ENCODE measurements at regions not wholly inside any gene's neighbourhood (a gene's known extent, or its start where the extent isn't known, plus 50 kb on each side); places are given as distances from the start of the nearest gene placed in this dataset.

- no peak for ATAC-seq
- Mint-ChIP-seq H3K27me3 (no peaks in the 10 kb centered on the region), H3K36me3 (no peaks in the 10 kb centered on the region), H3K4me1 (no peaks in the 10 kb centered on the region), H3K9me3 (peaks cover 0 to 11% (median 5%) of the 10 kb centered on the region in 11 donors), H3K4me3 (no peak overlapping the region), H3K27ac (no peak overlapping the region)
- Histone ChIP-seq H3K9me3 (ENCODE audit: control insufficient read depth in 2 of 3, low read length in 3 of 3) (no peaks in the 10 kb centered on the region), H3K27me3 (ENCODE audit: control insufficient read depth in 2 of 2, insufficient read depth in 2 of 2, low read length in 2 of 2) (no peaks in the 10 kb centered on the region), H3K4me3 (ENCODE audit: low read length) (no peak overlapping the region), H3K4me1 (ENCODE audit: control insufficient read depth in 2 of 2, insufficient read depth in 2 of 2, low read length in 2 of 2) (no peaks in the 10 kb centered on the region), H3K27ac (ENCODE audit: low read depth, low read length) (no peak overlapping the region), H3K36me3 (ENCODE audit: control insufficient read depth in 2 of 3, insufficient read depth in 3 of 3, low read length in 3 of 3) (no peaks in the 10 kb centered on the region)
- intact Hi-C loops (cut with micrococcal nuclease): no loop called here
- ChIA-PET CTCF (no interaction called here), POLR2A (no interaction called here)
- DNase-seq: no peak
Observed at GRCh38 chr9:12930906-12931305, 156.1 kb downstream of the LURAP1L start.

- Mint-ChIP-seq H3K4me3 (no peak overlapping the region), H3K27ac (no peak overlapping the region), H3K27me3 (no peaks in the 10 kb centered on the region), H3K9me3 (peaks cover 0 to 14% (median 2%) of the 10 kb centered on the region in 11 donors), H3K36me3 (no peaks in the 10 kb centered on the region), H3K4me1 (no peaks in the 10 kb centered on the region)
- ChIA-PET POLR2A (no interaction called here), CTCF (no interaction called here)
- Histone ChIP-seq H3K27me3 (ENCODE audit: control insufficient read depth in 2 of 2, insufficient read depth in 2 of 2, low read length in 2 of 2) (no peaks in the 10 kb centered on the region), H3K36me3 (ENCODE audit: control insufficient read depth in 2 of 3, insufficient read depth in 3 of 3, low read length in 3 of 3) (no peaks in the 10 kb centered on the region), H3K27ac (ENCODE audit: low read depth, low read length) (no peak overlapping the region), H3K4me1 (ENCODE audit: control insufficient read depth in 2 of 2, insufficient read depth in 2 of 2, low read length in 2 of 2) (no peaks in the 10 kb centered on the region), H3K9me3 (ENCODE audit: control insufficient read depth in 2 of 3, low read length in 3 of 3) (no peaks in the 10 kb centered on the region), H3K4me3 (ENCODE audit: low read length) (no peak overlapping the region)
- no peak for ATAC-seq
- intact Hi-C loops (cut with micrococcal nuclease): no loop called here
- DNase-seq: no peak
Observed at GRCh38 chr9:12933957-12934356, 159.1 kb downstream of the LURAP1L start.

GRCh38 chr9:12934545-12935272 is 159.9 kb downstream of the LURAP1L start:
- Histone ChIP-seq H3K4me1 (ENCODE audit: control insufficient read depth in 2 of 2, insufficient read depth in 2 of 2, low read length in 2 of 2) (no peaks in the 10 kb centered on the region), H3K4me3 (ENCODE audit: low read length) (no peak overlapping the region), H3K9me3 (ENCODE audit: control insufficient read depth in 2 of 3, low read length in 3 of 3) (no peaks in the 10 kb centered on the region), H3K27ac (ENCODE audit: low read depth, low read length) (no peak overlapping the region), H3K36me3 (ENCODE audit: control insufficient read depth in 2 of 3, insufficient read depth in 3 of 3, low read length in 3 of 3) (no peaks in the 10 kb centered on the region), H3K27me3 (ENCODE audit: control insufficient read depth in 2 of 2, insufficient read depth in 2 of 2, low read length in 2 of 2) (no peaks in the 10 kb centered on the region)
- Mint-ChIP-seq H3K9me3 (peaks cover 0 to 14% (median 2%) of the 10 kb centered on the region in 11 donors), H3K36me3 (no peaks in the 10 kb centered on the region), H3K4me3 (no peak overlapping the region), H3K27ac (no peak overlapping the region), H3K27me3 (no peaks in the 10 kb centered on the region), H3K4me1 (no peaks in the 10 kb centered on the region)
- intact Hi-C loops (cut with micrococcal nuclease): no loop called here
- ATAC-seq (no peak), DNase-seq (no peak)
- ChIA-PET CTCF (no interaction called here), POLR2A (no interaction called here)

- no peaks in the 10 kb centered on the region for H3K27me3 ChIP-seq (ENCODE audit: control insufficient read depth in 2 of 2, insufficient read depth in 2 of 2, low read length in 2 of 2)
- H3K4me1 ChIP-seq (ENCODE audit: control insufficient read depth in 2 of 2, insufficient read depth in 2 of 2, low read length in 2 of 2): no peaks in the 10 kb centered on the region
- ChIA-PET POLR2A (no interaction called here), CTCF (no interaction called here)
- H3K4me3 ChIP-seq (ENCODE audit: low read length): no peak overlapping the region
- Mint-ChIP-seq H3K27ac (no peak overlapping the region), H3K4me1 (no peaks in the 10 kb centered on the region), H3K36me3 (no peaks in the 10 kb centered on the region), H3K4me3 (no peak overlapping the region), H3K27me3 (no peaks in the 10 kb centered on the region), H3K9me3 (peaks cover 0 to 14% (median 1%) of the 10 kb centered on the region in 11 donors)
- no peak for DNase-seq
- no peaks in the 10 kb centered on the region for H3K9me3 ChIP-seq (ENCODE audit: control insufficient read depth in 2 of 3, low read length in 3 of 3)
- intact Hi-C loops (cut with micrococcal nuclease): no loop called here
- no peak overlapping the region for H3K27ac ChIP-seq (ENCODE audit: low read depth, low read length)
- H3K36me3 ChIP-seq (ENCODE audit: control insufficient read depth in 2 of 3, insufficient read depth in 3 of 3, low read length in 3 of 3): no peaks in the 10 kb centered on the region
- ATAC-seq: no peak
Observed at GRCh38 chr9:12935714-12936113, 160.9 kb downstream of the LURAP1L start.

- H3K27me3 ChIP-seq (ENCODE audit: control insufficient read depth in 2 of 2, insufficient read depth in 2 of 2, low read length in 2 of 2): no peaks in the 10 kb centered on the region
- no peaks in the 10 kb centered on the region for H3K4me1 ChIP-seq (ENCODE audit: control insufficient read depth in 2 of 2, insufficient read depth in 2 of 2, low read length in 2 of 2)
- ChIA-PET CTCF (no interaction called here), POLR2A (no interaction called here)
- Mint-ChIP-seq H3K27ac (no peak overlapping the region), H3K36me3 (peaks cover 0 to 8% (median 0%) of the 10 kb centered on the region in 5 donors), H3K4me3 (no peak overlapping the region), H3K9me3 (peaks cover 4 to 32% (median 23%) of the 10 kb centered on the region in 11 donors), H3K4me1 (no peaks in the 10 kb centered on the region), H3K27me3 (no peaks in the 10 kb centered on the region)
- no peak overlapping the region for H3K4me3 ChIP-seq (ENCODE audit: low read length)
- intact Hi-C loops (cut with micrococcal nuclease): no loop called here
- no peak overlapping the region for H3K27ac ChIP-seq (ENCODE audit: low read depth, low read length)
- H3K36me3 ChIP-seq (ENCODE audit: control insufficient read depth in 2 of 3, insufficient read depth in 3 of 3, low read length in 3 of 3): no peaks in the 10 kb centered on the region
- no peaks in the 10 kb centered on the region for H3K9me3 ChIP-seq (ENCODE audit: control insufficient read depth in 2 of 3, low read length in 3 of 3)
- DNase-seq: no peak
- ATAC-seq: no peak
Observed at GRCh38 chr9:12954441-12954840, 179.6 kb downstream of the LURAP1L start.

- peaks cover 0 to 2% (median 0%) of the 10 kb centered on the region in 7 donors for H3K4me1 Mint-ChIP-seq
- Histone ChIP-seq H3K27ac (ENCODE audit: low read depth, low read length) (no peak overlapping the region), H3K4me3 (ENCODE audit: low read length) (no peak overlapping the region), H3K4me1 (ENCODE audit: control insufficient read depth in 2 of 2, insufficient read depth in 2 of 2, low read length in 2 of 2) (no peaks in the 10 kb centered on the region), H3K9me3 (ENCODE audit: control insufficient read depth in 2 of 3, low read length in 3 of 3) (no peaks in the 10 kb centered on the region), H3K36me3 (ENCODE audit: control insufficient read depth in 2 of 3, insufficient read depth in 3 of 3, low read length in 3 of 3) (no peaks in the 10 kb centered on the region), H3K27me3 (ENCODE audit: control insufficient read depth in 2 of 2, insufficient read depth in 2 of 2, low read length in 2 of 2) (no peaks in the 10 kb centered on the region)
- ChIA-PET POLR2A (no interaction called here), CTCF (no interaction called here)
- DNase-seq (no peak), ATAC-seq (no peak)
- H3K9me3 Mint-ChIP-seq: peaks cover 3 to 30% (median 19%) of the 10 kb centered on the region in 11 donors
- H3K4me3 Mint-ChIP-seq: no peak overlapping the region
- no peak overlapping the region for H3K27ac Mint-ChIP-seq
- peaks cover 0 to 8% (median 0%) of the 10 kb centered on the region in 5 donors for H3K36me3 Mint-ChIP-seq
- no peaks in the 10 kb centered on the region for H3K27me3 Mint-ChIP-seq
- intact Hi-C loops (cut with micrococcal nuclease): no loop called here
Observed at GRCh38 chr9:12955510-12956163, 180.8 kb downstream of the LURAP1L start.

GRCh38 chr9:12956261-12956660 is 181.4 kb downstream of the LURAP1L start:
- no peaks in the 10 kb centered on the region for H3K27me3 ChIP-seq (ENCODE audit: control insufficient read depth in 2 of 2, insufficient read depth in 2 of 2, low read length in 2 of 2)
- no peak overlapping the region for H3K4me3 Mint-ChIP-seq
- no peaks in the 10 kb centered on the region for H3K4me1 ChIP-seq (ENCODE audit: control insufficient read depth in 2 of 2, insufficient read depth in 2 of 2, low read length in 2 of 2)
- ChIA-PET CTCF (no interaction called here), POLR2A (no interaction called here)
- no peak overlapping the region for H3K27ac ChIP-seq (ENCODE audit: low read depth, low read length)
- no peak overlapping the region for H3K4me3 ChIP-seq (ENCODE audit: low read length)
- peaks cover 3 to 30% (median 19%) of the 10 kb centered on the region in 11 donors for H3K9me3 Mint-ChIP-seq
- H3K9me3 ChIP-seq (ENCODE audit: control insufficient read depth in 2 of 3, low read length in 3 of 3): no peaks in the 10 kb centered on the region
- H3K27ac Mint-ChIP-seq: no peak overlapping the region
- peaks cover 0 to 2% (median 0%) of the 10 kb centered on the region in 7 donors for H3K4me1 Mint-ChIP-seq
- ATAC-seq: no peak
- H3K36me3 Mint-ChIP-seq: peaks cover 0 to 8% (median 0%) of the 10 kb centered on the region in 5 donors
- no peaks in the 10 kb centered on the region for H3K36me3 ChIP-seq (ENCODE audit: control insufficient read depth in 2 of 3, insufficient read depth in 3 of 3, low read length in 3 of 3)
- no peak for DNase-seq
- no peaks in the 10 kb centered on the region for H3K27me3 Mint-ChIP-seq
- intact Hi-C loops (cut with micrococcal nuclease): no loop called here

Data from naive thymus-derived CD4-positive, alpha-beta T cell (primary cell).